ENCODE measurements at regions not wholly inside any gene's neighbourhood (a gene's known extent, or its start where the extent isn't known, plus 50 kb on each side); places are given as distances from the start of the nearest gene placed in this dataset.

- Histone ChIP-seq H4K20me1 (replicated peaks; ENCODE audit: control insufficient read depth, extremely low read depth, insufficient read depth, low read length) (no peaks in the 10 kb centered on the region), H3K27ac (ENCODE audit: insufficient read depth, low read depth, low read length) (no peak overlapping the region), H3K36me3 (ENCODE audit: control insufficient read depth in 2 of 2, extremely low read depth in 1 of 2, insufficient read depth in 2 of 2, low read length in 2 of 2) (no peaks in the 10 kb centered on the region), H3K4me1 (ENCODE audit: control insufficient read depth, extremely low read depth, insufficient read depth, low read length) (no peaks in the 10 kb centered on the region), H3K79me2 (ENCODE audit: control insufficient read depth, insufficient read depth, low read length) (no peaks in the 10 kb centered on the region), H3K4me2 (ENCODE audit: insufficient read depth, low read length) (no peak overlapping the region), H3K9ac (replicated peaks; ENCODE audit: extremely low read depth, insufficient read depth, low read length) (no peak overlapping the region), H3K9me3 (replicated peaks; ENCODE audit: control insufficient read depth, insufficient read depth, low read length) (peaks cover 5% of the 10 kb centered on the region), H3K27me3 (ENCODE audit: control insufficient read depth in 2 of 2, insufficient read depth in 2 of 2, low read length in 2 of 2) (no peaks in the 10 kb centered on the region), H3K4me3 (replicated peaks in 1 of 3; ENCODE audit: insufficient read depth in 1 of 3, low read depth in 1 of 3, low read length in 3 of 3) (no peak overlapping the region), H3K9me1 (replicated peaks; ENCODE audit: control insufficient read depth, extremely low read depth, insufficient read depth, low read length) (no peaks in the 10 kb centered on the region), H2AFZ (ENCODE audit: low read depth, low read length) (no peak overlapping the region)
- CTCF ChIA-PET = no interaction called here
- BruUV-seq (replicated peaks) = no TSS peak
- DNase-seq (ENCODE audit: low read depth, low spot score) (no peak), FAIRE-seq (no peak)
- POLR2A ChIA-PET = no interaction called here
- intact Hi-C loops (cut with micrococcal nuclease) = no loop called here
- dilution Hi-C loops (cut with MboI; ENCODE audit: extremely low pct_ligation_motif_present, low sequenced_read_pairs) = no loop called here
- TF ChIP-seq GATA2 (IDR thresholded peaks at IDR 0.05; ENCODE audit: insufficient read depth, insufficient read length, low read depth, low read length) = no peak
- TF ChIP-seq POLR2A (IDR thresholded peaks at IDR 0.05; ENCODE audit: low read depth, low read length) = no peak
- TF ChIP-seq, protein P1, sequence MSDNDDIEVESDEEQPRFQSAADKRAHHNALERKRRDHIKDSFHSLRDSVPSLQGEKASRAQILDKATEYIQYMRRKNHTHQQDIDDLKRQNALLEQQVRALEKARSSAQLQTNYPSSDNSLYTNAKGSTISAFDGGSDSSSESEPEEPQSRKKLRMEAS (IDR thresholded peaks at IDR 0.05; ENCODE audit: insufficient read depth, insufficient read length) = no peak
- no peak for TF ChIP-seq POLR2AphosphoS5 (IDR thresholded peaks at IDR 0.05; ENCODE audit: insufficient read depth, low read depth, low read length)
- no peak for TF ChIP-seq JUN (IDR thresholded peaks at IDR 0.05; ENCODE audit: borderline replicate concordance, insufficient read depth, insufficient read length, low read depth)
- no peak for TF ChIP-seq EZH2 (IDR thresholded peaks at IDR 0.05; ENCODE audit: borderline replicate concordance, low read depth, low read length, severe bottlenecking)
- TF ChIP-seq FOS (IDR thresholded peaks at IDR 0.05; ENCODE audit: borderline replicate concordance, insufficient read depth, low read length) = no peak
- TF ChIP-seq CTCF (IDR thresholded peaks at IDR 0.05; ENCODE audit: extremely low read depth in 1 of 2, insufficient read depth in 1 of 2, low read depth in 1 of 2, low read length in 2 of 2) = no peak
- TF ChIP-seq MYC (IDR thresholded peaks at IDR 0.05; ENCODE audit: low read depth, low read length) = no peak
These were observed 297.2 kb upstream of the AADAT start for GRCh38 chr4:170386971-170387370.
